ENCODE measurements at regions not wholly inside any gene's neighbourhood (a gene's known extent, or its start where the extent isn't known, plus 50 kb on each side); places are given as distances from the start of the nearest gene placed in this dataset.

DNA sequence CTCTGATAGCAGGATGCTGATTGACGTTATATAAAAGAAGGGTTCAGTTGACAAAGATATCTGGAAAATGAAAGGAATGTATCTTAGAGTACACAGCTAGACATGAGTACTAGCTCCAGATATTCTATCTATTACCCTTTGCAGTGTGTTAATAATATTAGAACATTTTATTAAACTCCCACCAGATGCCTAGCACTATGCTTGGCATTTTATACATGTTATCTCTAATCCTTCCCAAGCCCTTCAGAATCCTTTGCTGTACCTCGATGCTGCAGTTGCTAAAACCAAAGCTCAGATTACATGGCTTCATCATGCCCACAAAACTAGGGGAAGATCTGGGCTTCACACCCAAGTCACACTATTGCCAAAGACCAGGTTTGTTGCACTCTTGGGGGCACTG is 350.1 kb upstream of the AZI2 start:
- Histone ChIP-seq H3K27me3 (ENCODE audit: control insufficient read depth, insufficient read depth, low read length) (no peaks in the 10 kb centered on the region), H3K4me1 (ENCODE audit: control insufficient read depth, insufficient read depth, low read length) (no peaks in the 10 kb centered on the region), H3K4me3 (ENCODE audit: low read depth in 2 of 2, low read length in 2 of 2) (no peak overlapping the region), H3K36me3 (ENCODE audit: control insufficient read depth, insufficient read depth, low read length) (no peaks in the 10 kb centered on the region), H3K9me3 (ENCODE audit: control insufficient read depth, insufficient read depth, low read depth, low read length) (no peaks in the 10 kb centered on the region), H3K27ac (ENCODE audit: low read length) (no peak overlapping the region)
- TF ChIP-seq, protein P1, sequence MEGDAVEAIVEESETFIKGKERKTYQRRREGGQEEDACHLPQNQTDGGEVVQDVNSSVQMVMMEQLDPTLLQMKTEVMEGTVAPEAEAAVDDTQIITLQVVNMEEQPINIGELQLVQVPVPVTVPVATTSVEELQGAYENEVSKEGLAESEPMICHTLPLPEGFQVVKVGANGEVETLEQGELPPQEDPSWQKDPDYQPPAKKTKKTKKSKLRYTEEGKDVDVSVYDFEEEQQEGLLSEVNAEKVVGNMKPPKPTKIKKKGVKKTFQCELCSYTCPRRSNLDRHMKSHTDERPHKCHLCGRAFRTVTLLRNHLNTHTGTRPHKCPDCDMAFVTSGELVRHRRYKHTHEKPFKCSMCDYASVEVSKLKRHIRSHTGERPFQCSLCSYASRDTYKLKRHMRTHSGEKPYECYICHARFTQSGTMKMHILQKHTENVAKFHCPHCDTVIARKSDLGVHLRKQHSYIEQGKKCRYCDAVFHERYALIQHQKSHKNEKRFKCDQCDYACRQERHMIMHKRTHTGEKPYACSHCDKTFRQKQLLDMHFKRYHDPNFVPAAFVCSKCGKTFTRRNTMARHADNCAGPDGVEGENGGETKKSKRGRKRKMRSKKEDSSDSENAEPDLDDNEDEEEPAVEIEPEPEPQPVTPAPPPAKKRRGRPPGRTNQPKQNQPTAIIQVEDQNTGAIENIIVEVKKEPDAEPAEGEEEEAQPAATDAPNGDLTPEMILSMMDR (IDR thresholded peaks at IDR 0.05): no peak
- no peak for TF ChIP-seq SIN3A (IDR thresholded peaks at IDR 0.05; ENCODE audit: borderline replicate concordance, insufficient read depth, low read depth, low read length)
- ATAC-seq: no peak
- intact Hi-C loops (cut with micrococcal nuclease; ENCODE audit: unreplicated experiment) (no loop called here), in situ Hi-C loops (cut with HindIII; ENCODE audit: low pct_unique_long_range_greater_than_20kb, low sequenced_read_pairs) (no loop called here)
- POLR2A ChIA-PET: no interaction called here
- CTCF ChIA-PET: no interaction called here
- DNase-seq (ENCODE audit: low read depth, low spot score): no peak
- BruUV-seq (replicated peaks): no TSS peak

- no peak overlapping the region for H3K4me3 ChIP-seq (ENCODE audit: low read depth in 2 of 2, low read length in 2 of 2)
- no TSS peak for BruUV-seq (replicated peaks)
- in situ Hi-C loops (cut with HindIII; ENCODE audit: low pct_unique_long_range_greater_than_20kb, low sequenced_read_pairs) (no loop called here), intact Hi-C loops (cut with micrococcal nuclease; ENCODE audit: unreplicated experiment) (no loop called here)
- no peak overlapping the region for H3K27ac ChIP-seq (ENCODE audit: low read length)
- no peak for ATAC-seq
- H3K9me3 ChIP-seq (ENCODE audit: control insufficient read depth, insufficient read depth, low read depth, low read length): no peaks in the 10 kb centered on the region
- CTCF ChIA-PET: no interaction called here
- H3K4me1 ChIP-seq (ENCODE audit: control insufficient read depth, insufficient read depth, low read length): no peaks in the 10 kb centered on the region
- H3K36me3 ChIP-seq (ENCODE audit: control insufficient read depth, insufficient read depth, low read length): no peaks in the 10 kb centered on the region
- DNase-seq (ENCODE audit: low read depth, low spot score): no peak
- TF ChIP-seq, protein P2, sequence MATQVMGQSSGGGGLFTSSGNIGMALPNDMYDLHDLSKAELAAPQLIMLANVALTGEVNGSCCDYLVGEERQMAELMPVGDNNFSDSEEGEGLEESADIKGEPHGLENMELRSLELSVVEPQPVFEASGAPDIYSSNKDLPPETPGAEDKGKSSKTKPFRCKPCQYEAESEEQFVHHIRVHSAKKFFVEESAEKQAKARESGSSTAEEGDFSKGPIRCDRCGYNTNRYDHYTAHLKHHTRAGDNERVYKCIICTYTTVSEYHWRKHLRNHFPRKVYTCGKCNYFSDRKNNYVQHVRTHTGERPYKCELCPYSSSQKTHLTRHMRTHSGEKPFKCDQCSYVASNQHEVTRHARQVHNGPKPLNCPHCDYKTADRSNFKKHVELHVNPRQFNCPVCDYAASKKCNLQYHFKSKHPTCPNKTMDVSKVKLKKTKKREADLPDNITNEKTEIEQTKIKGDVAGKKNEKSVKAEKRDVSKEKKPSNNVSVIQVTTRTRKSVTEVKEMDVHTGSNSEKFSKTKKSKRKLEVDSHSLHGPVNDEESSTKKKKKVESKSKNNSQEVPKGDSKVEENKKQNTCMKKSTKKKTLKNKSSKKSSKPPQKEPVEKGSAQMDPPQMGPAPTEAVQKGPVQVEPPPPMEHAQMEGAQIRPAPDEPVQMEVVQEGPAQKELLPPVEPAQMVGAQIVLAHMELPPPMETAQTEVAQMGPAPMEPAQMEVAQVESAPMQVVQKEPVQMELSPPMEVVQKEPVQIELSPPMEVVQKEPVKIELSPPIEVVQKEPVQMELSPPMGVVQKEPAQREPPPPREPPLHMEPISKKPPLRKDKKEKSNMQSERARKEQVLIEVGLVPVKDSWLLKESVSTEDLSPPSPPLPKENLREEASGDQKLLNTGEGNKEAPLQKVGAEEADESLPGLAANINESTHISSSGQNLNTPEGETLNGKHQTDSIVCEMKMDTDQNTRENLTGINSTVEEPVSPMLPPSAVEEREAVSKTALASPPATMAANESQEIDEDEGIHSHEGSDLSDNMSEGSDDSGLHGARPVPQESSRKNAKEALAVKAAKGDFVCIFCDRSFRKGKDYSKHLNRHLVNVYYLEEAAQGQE (IDR thresholded peaks at IDR 0.05; ENCODE audit: insufficient read depth in 1 of 2, low read depth in 2 of 2, low read length in 1 of 2): no peak
- TF ChIP-seq POLR2AphosphoS5 (IDR thresholded peaks at IDR 0.05; ENCODE audit: low read depth, low read length): no peak
- TF ChIP-seq, protein P1 (IDR thresholded peaks at IDR 0.05): no peak
- POLR2A ChIA-PET: no interaction called here
- no peaks in the 10 kb centered on the region for H3K27me3 ChIP-seq (ENCODE audit: control insufficient read depth, insufficient read depth, low read length)
Observed at GRCh38 chr3:28699283-28699682, 350.7 kb upstream of the AZI2 start.

GRCh38 chr3:28700728-28701127 is 352.1 kb upstream of the AZI2 start:
- no peak overlapping the region for H3K4me3 ChIP-seq (ENCODE audit: low read depth in 2 of 2, low read length in 2 of 2)
- no peaks in the 10 kb centered on the region for H3K9me3 ChIP-seq (ENCODE audit: control insufficient read depth, insufficient read depth, low read depth, low read length)
- CTCF ChIA-PET: no interaction called here
- TF ChIP-seq POLR2AphosphoS5 (IDR thresholded peaks at IDR 0.05; ENCODE audit: low read depth, low read length) (no peak), TCF7L2 (IDR thresholded peaks at IDR 0.05; ENCODE audit: low read depth, low read length) (no peak)
- TF ChIP-seq, protein P2 (IDR thresholded peaks at IDR 0.05; ENCODE audit: insufficient read depth in 1 of 2, low read depth in 2 of 2, low read length in 1 of 2): no peak
- no peaks in the 10 kb centered on the region for H3K36me3 ChIP-seq (ENCODE audit: control insufficient read depth, insufficient read depth, low read length)
- no peak for DNase-seq (ENCODE audit: low read depth, low spot score)
- BruUV-seq (replicated peaks): no TSS peak
- no peak overlapping the region for H3K27ac ChIP-seq (ENCODE audit: low read length)
- in situ Hi-C loops (cut with HindIII; ENCODE audit: low pct_unique_long_range_greater_than_20kb, low sequenced_read_pairs): no loop called here
- intact Hi-C loops (cut with micrococcal nuclease; ENCODE audit: unreplicated experiment): no loop called here
- POLR2A ChIA-PET: no interaction called here
- no peaks in the 10 kb centered on the region for H3K27me3 ChIP-seq (ENCODE audit: control insufficient read depth, insufficient read depth, low read length)
- H3K4me1 ChIP-seq (ENCODE audit: control insufficient read depth, insufficient read depth, low read length): no peaks in the 10 kb centered on the region
- no peak for ATAC-seq
